ENCODE measurements at regions not wholly inside any gene's neighbourhood (a gene's known extent, or its start where the extent isn't known, plus 50 kb on each side); places are given as distances from the start of the nearest gene placed in this dataset.

- no peak for TF ChIP-seq EZH2 (IDR thresholded peaks at IDR 0.05; ENCODE audit: borderline replicate concordance, insufficient read depth, low read length, poor library complexity, severe bottlenecking)
- no peak for TF ChIP-seq RAD21 (conservative IDR thresholded peaks at IDR 0.05)
- TF ChIP-seq CTCF (IDR thresholded peaks at IDR 0.05; ENCODE audit: poor library complexity, severe bottlenecking) = no peak
Observed at GRCh38 chr2:35997488-35997887, 358.1 kb upstream of the CRIM1 start.
